ENCODE measurements at regions not wholly inside any gene's neighbourhood (a gene's known extent, or its start where the extent isn't known, plus 50 kb on each side); places are given as distances from the start of the nearest gene placed in this dataset.

DNA sequence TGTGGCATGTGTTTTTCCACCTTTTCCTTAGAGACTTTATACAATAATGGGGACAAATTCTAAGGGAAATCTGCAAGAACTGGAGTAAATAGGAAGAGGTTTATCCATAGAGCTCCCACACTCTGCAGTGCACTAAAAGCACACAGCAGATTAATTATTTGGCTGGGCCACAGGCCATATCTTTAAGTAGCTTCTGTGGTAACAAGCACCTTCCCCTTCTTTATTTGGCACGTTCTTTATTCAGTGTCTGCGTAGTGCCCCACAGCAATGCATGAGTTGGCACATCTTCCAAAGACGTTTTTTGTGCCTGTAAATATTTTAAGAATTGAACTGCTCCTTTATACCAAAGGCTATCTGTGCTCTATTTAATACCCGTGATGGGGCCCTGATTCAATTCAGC, 104.9 kb upstream of the MBL2 start:
- TF ChIP-seq, protein P1, sequence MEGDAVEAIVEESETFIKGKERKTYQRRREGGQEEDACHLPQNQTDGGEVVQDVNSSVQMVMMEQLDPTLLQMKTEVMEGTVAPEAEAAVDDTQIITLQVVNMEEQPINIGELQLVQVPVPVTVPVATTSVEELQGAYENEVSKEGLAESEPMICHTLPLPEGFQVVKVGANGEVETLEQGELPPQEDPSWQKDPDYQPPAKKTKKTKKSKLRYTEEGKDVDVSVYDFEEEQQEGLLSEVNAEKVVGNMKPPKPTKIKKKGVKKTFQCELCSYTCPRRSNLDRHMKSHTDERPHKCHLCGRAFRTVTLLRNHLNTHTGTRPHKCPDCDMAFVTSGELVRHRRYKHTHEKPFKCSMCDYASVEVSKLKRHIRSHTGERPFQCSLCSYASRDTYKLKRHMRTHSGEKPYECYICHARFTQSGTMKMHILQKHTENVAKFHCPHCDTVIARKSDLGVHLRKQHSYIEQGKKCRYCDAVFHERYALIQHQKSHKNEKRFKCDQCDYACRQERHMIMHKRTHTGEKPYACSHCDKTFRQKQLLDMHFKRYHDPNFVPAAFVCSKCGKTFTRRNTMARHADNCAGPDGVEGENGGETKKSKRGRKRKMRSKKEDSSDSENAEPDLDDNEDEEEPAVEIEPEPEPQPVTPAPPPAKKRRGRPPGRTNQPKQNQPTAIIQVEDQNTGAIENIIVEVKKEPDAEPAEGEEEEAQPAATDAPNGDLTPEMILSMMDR (IDR thresholded peaks at IDR 0.05): no peak
- TF ChIP-seq POLR2A (IDR thresholded peaks at IDR 0.05): no peak
